ENCODE measurements at regions not wholly inside any gene's neighbourhood (a gene's known extent, or its start where the extent isn't known, plus 50 kb on each side); places are given as distances from the start of the nearest gene placed in this dataset.

GRCh38 chr11:30110691-30111090 lies 93.9 kb upstream of the KCNA4 start:
- TF ChIP-seq, protein P1, sequence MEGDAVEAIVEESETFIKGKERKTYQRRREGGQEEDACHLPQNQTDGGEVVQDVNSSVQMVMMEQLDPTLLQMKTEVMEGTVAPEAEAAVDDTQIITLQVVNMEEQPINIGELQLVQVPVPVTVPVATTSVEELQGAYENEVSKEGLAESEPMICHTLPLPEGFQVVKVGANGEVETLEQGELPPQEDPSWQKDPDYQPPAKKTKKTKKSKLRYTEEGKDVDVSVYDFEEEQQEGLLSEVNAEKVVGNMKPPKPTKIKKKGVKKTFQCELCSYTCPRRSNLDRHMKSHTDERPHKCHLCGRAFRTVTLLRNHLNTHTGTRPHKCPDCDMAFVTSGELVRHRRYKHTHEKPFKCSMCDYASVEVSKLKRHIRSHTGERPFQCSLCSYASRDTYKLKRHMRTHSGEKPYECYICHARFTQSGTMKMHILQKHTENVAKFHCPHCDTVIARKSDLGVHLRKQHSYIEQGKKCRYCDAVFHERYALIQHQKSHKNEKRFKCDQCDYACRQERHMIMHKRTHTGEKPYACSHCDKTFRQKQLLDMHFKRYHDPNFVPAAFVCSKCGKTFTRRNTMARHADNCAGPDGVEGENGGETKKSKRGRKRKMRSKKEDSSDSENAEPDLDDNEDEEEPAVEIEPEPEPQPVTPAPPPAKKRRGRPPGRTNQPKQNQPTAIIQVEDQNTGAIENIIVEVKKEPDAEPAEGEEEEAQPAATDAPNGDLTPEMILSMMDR (IDR thresholded peaks at IDR 0.05): no peak
- TF ChIP-seq EP300 (IDR thresholded peaks at IDR 0.05) (no peak), POLR2A (IDR thresholded peaks at IDR 0.05) (no peak)
